H1 (cell line): ENCODE measurements at regions not wholly inside any gene's neighbourhood (a gene's known extent, or its start where the extent isn't known, plus 50 kb on each side); places are given as distances from the start of the nearest gene placed in this dataset.

Experiments used
- CTCF ChIA-PET: fragments of 300-600 bp; sonication (Branson Sonifier 250); formaldehyde crosslinking; loops from one replicate; lab custom pipeline; 2021; ENCODE audit not compliant: partially characterized antibody; lab: Charles Lee
- POLR2A ChIA-PET: fragments of 300-600 bp; sonication (Branson Sonifier 250); formaldehyde crosslinking; loops from one replicate; lab custom pipeline; 2021; ENCODE audit warnings: inconsistent platforms; ENCODE audit not compliant: partially characterized antibody; lab: Charles Lee
- DNase-seq, 2 experiments: peaks; one replicate each; pipeline versions ENCODE4 v3.0.0 to v3.0.0-alpha.2; 2010 to 2022; ENCODE audit warnings: low spot score in 2 of 2, low read depth in 1 of 2, mixed read lengths in 1 of 2
- FAIRE-seq: peaks from 2 replicates; lab custom pipeline; 2011; peaks lifted over from hg19 to GRCh38; lab: Jason Lieb, UNC
- H2AFZ ChIP-seq: 2 replicates; pipeline ENCODE4 v1.8.1; 2012; ENCODE audit warnings: low read length, inconsistent platforms
- H2AK5ac ChIP-seq: 2 replicates; pipeline ENCODE4 v1.6.1; 2013; ENCODE audit warnings: low read depth, low read length
- H2BK120ac ChIP-seq: replicated peaks from 2 replicates; pipeline ENCODE3; 2013; ENCODE audit warnings: low read depth, low read length, inconsistent platforms
- H2BK12ac ChIP-seq: 2 replicates; pipeline ENCODE4 v1.6.1; 2013; ENCODE audit warnings: low read depth, low read length
- H2BK15ac ChIP-seq: 2 replicates; pipeline ENCODE4 v1.6.1; 2013; ENCODE audit warnings: low read length
- H2BK20ac ChIP-seq: 2 replicates; pipeline ENCODE4 v1.6.1; 2013; ENCODE audit warnings: low read length
- H2BK5ac ChIP-seq: 2 replicates; pipeline ENCODE4 v1.6.1; 2013; ENCODE audit warnings: low read depth, low read length
- H3K14ac ChIP-seq: 2 replicates; pipeline ENCODE4 v1.6.1; 2013; ENCODE audit warnings: inconsistent platforms; ENCODE audit not compliant: insufficient read length
- H3K18ac ChIP-seq: 2 replicates; pipeline ENCODE4 v1.6.1; 2013; ENCODE audit warnings: low read length; ENCODE audit errors: extremely low read depth
- H3K23ac ChIP-seq: 2 replicates; pipeline ENCODE4 v1.6.1; 2013; ENCODE audit warnings: inconsistent platforms; ENCODE audit not compliant: insufficient read length
- H3K23me2 ChIP-seq: 2 replicates; pipeline ENCODE4 v1.6.1; 2013; ENCODE audit warnings: low read depth, low read length
- H3K27ac ChIP-seq: 2 replicates; pipeline ENCODE4 v1.6.1; 2011; ENCODE audit warnings: low read depth, low read length, inconsistent platforms
- H3K27me3 ChIP-seq, 4 experiments: replicated peaks in 1 of 4; 1 replicate in 1 of 4; 2 replicates in 3 of 4; pipeline versions ENCODE4 v1.6.1 to v1.8.1; 2011 to 2013; ENCODE audit warnings: low read length in 3 of 4, mild to moderate bottlenecking in 3 of 4, inconsistent platforms in 2 of 4, mixed read lengths in 2 of 4, moderate library complexity in 1 of 4; ENCODE audit not compliant: control insufficient read depth in 3 of 4, insufficient read depth in 3 of 4; ENCODE audit errors: extremely low read depth in 1 of 4
- H3K36me3 ChIP-seq, 4 experiments: 2 replicates each; pipeline versions ENCODE4 v1.6.1 to v1.8.1; 2011 to 2013; ENCODE audit warnings: mild to moderate bottlenecking in 4 of 4, low read length in 3 of 4, moderate library complexity in 2 of 4, control low read depth in 1 of 4, inconsistent platforms in 1 of 4; ENCODE audit not compliant: insufficient read depth in 4 of 4, control insufficient read depth in 2 of 4
- H3K4ac ChIP-seq: replicated peaks from 2 replicates; pipeline ENCODE3; 2013; ENCODE audit warnings: low read length, low read depth, mixed read lengths, inconsistent platforms; ENCODE audit not compliant: insufficient read length
- H3K4me1 ChIP-seq, 4 experiments: replicated peaks in 1 of 4; 1 replicate in 1 of 4; 2 replicates in 3 of 4; pipeline versions ENCODE4 v1.6.1 to v1.8.1; 2011 to 2013; ENCODE audit warnings: low read length in 3 of 4, inconsistent platforms in 2 of 4, mixed read lengths in 1 of 4; ENCODE audit not compliant: insufficient read depth in 4 of 4, control insufficient read depth in 3 of 4
- H3K4me2 ChIP-seq, 2 experiments: 2 replicates each; pipeline versions ENCODE4 v1.6.1 to v1.8.1; 2011 to 2013; ENCODE audit warnings: low read depth in 2 of 2, low read length in 2 of 2, control low read depth in 1 of 2, inconsistent platforms in 1 of 2, mild to moderate bottlenecking in 1 of 2; ENCODE audit not compliant: insufficient read depth in 1 of 2
- H3K4me3 ChIP-seq, 4 experiments: fragments of 200-600, 300-600 bp in 1 of 4; sonication (generic), shearing (Covaris generic), sonication (Bioruptor Twin) in 1 of 4; 2 replicates each; pipeline versions ENCODE4 v1.5.1 to v1.8.1; 2011 to 2016; ENCODE audit warnings: low read length in 4 of 4, low read depth in 3 of 4, control low read depth in 2 of 4, inconsistent platforms in 2 of 4, mild to moderate bottlenecking in 2 of 4, mixed read lengths in 1 of 4, moderate library complexity in 1 of 4; ENCODE audit not compliant: insufficient read depth in 2 of 4; ENCODE audit errors: extremely low read depth in 1 of 4
- H3K56ac ChIP-seq: replicated peaks from 2 replicates; pipeline ENCODE3; 2013; ENCODE audit warnings: low read depth, mild to moderate bottlenecking, mixed read lengths, low read length, inconsistent platforms; ENCODE audit not compliant: insufficient read length
- H3K79me1 ChIP-seq: 2 replicates; pipeline ENCODE4 v1.6.1; 2013; ENCODE audit warnings: low read depth, low read length, control low read depth
- H3K79me2 ChIP-seq, 2 experiments: 2 replicates each; pipeline versions ENCODE4 v1.6.1 to v1.8.1; 2012 to 2013; ENCODE audit warnings: low read length in 2 of 2, mild to moderate bottlenecking in 2 of 2, inconsistent platforms in 1 of 2; ENCODE audit not compliant: insufficient read depth in 2 of 2, control insufficient read depth in 1 of 2
- H3K9ac ChIP-seq, 4 experiments: replicated peaks in 1 of 4; 1 replicate in 1 of 4; 2 replicates in 3 of 4; pipeline versions ENCODE4 v1.6.1 to v1.8.1; 2011 to 2013; ENCODE audit warnings: low read depth in 3 of 4, low read length in 3 of 4, control low read depth in 2 of 4, mild to moderate bottlenecking in 2 of 4, moderate library complexity in 2 of 4, inconsistent platforms in 1 of 4; ENCODE audit errors: extremely low read depth in 1 of 4
- H3K9me3 ChIP-seq, 2 experiments: 2 replicates each; pipeline versions ENCODE4 v1.6.1 to v1.8.1; 2012 to 2013; ENCODE audit warnings: mild to moderate bottlenecking in 2 of 2, moderate library complexity in 2 of 2, control low read depth in 1 of 2, inconsistent platforms in 1 of 2, low read depth in 1 of 2, low read length in 1 of 2, mixed read lengths in 1 of 2; ENCODE audit not compliant: insufficient read depth in 2 of 2
- H4K20me1 ChIP-seq, 2 experiments: replicated peaks in 1 of 2; 2 replicates each; pipeline versions ENCODE3 to v1.8.1; 2011 to 2013; ENCODE audit warnings: inconsistent platforms in 2 of 2, low read length in 2 of 2, mild to moderate bottlenecking in 1 of 2; ENCODE audit not compliant: insufficient read depth in 2 of 2, control insufficient read depth in 1 of 2
- H4K5ac ChIP-seq: 2 replicates; pipeline ENCODE4 v1.6.1; 2013; ENCODE audit warnings: low read length, low read depth, mixed read lengths, inconsistent platforms; ENCODE audit not compliant: insufficient read length
- H4K8ac ChIP-seq: 2 replicates; pipeline ENCODE4 v1.8.0; 2013; ENCODE audit warnings: mild to moderate bottlenecking, moderate library complexity, low read length, inconsistent platforms; ENCODE audit not compliant: insufficient read depth; ENCODE audit errors: extremely low read depth
- H4K91ac ChIP-seq: replicated peaks from 2 replicates; pipeline ENCODE3; 2013; ENCODE audit warnings: low read length, mixed read lengths, inconsistent platforms; ENCODE audit not compliant: insufficient read length
- SP1 ChIP-seq: IDR thresholded peaks from 2 replicates; pipeline ENCODE4 v1.6.1; 2011; ENCODE audit warnings: low read depth, low read length

DNA sequence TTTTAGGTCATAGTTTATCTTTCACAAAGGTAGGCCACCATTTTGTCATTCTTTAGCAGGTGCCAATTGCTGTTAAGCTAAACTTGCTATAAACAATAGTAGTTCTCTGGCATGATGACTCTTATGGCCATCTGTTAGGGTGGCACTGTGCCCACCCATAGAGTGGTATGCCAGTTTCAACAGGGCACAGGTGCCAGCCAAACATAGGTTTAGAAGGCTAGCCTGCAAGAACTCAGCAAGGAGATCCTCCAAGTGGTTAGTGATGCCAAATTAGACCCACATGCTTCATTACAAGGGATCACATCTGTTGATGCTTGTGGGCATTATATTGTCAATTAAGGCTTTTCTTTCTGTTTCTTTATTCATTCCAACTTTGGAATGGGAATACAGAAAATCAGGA, 204.5 kb downstream of the FMR1NB start:
- Histone ChIP-seq H4K91ac (no peak overlapping the region), H3K56ac (no peak overlapping the region), H3K23ac (no peak overlapping the region), H3K9me3 (no peaks in the 10 kb centered on the region), H3K79me2 (no peaks in the 10 kb centered on the region), H2BK20ac (no peak overlapping the region), H2AK5ac (no peak overlapping the region), H3K18ac (no peak overlapping the region), H3K4ac (no peak overlapping the region), H3K23me2 (no peaks in the 10 kb centered on the region), H4K5ac (no peak overlapping the region), H4K20me1 (no peaks in the 10 kb centered on the region), H3K27ac (no peak overlapping the region), H3K4me2 (no peak overlapping the region), H3K36me3 (no peaks in the 10 kb centered on the region), H3K4me3 (no peak overlapping the region), H3K79me1 (no peaks in the 10 kb centered on the region), H4K8ac (no peak overlapping the region), H2AFZ (no peak overlapping the region), H2BK120ac (no peak overlapping the region), H2BK15ac (no peak overlapping the region), H2BK5ac (no peak overlapping the region), H3K14ac (no peak overlapping the region), H2BK12ac (no peak overlapping the region), H3K4me1 (no peaks in the 10 kb centered on the region), H3K9ac (no peak overlapping the region), H3K27me3 (no peaks in the 10 kb centered on the region)
- DNase-seq (no peak), FAIRE-seq (no peak)
- ChIA-PET POLR2A (no interaction called here), CTCF (interaction anchor here (0.6 kb wide), 1 partner anchor 330 kb away, joined by 3 read pairs; no protein-coding TSS in a partner anchor)
- no peak for TF ChIP-seq SP1
